ENCODE measurements at regions not wholly inside any gene's neighbourhood (a gene's known extent, or its start where the extent isn't known, plus 50 kb on each side); places are given as distances from the start of the nearest gene placed in this dataset.

DNA sequence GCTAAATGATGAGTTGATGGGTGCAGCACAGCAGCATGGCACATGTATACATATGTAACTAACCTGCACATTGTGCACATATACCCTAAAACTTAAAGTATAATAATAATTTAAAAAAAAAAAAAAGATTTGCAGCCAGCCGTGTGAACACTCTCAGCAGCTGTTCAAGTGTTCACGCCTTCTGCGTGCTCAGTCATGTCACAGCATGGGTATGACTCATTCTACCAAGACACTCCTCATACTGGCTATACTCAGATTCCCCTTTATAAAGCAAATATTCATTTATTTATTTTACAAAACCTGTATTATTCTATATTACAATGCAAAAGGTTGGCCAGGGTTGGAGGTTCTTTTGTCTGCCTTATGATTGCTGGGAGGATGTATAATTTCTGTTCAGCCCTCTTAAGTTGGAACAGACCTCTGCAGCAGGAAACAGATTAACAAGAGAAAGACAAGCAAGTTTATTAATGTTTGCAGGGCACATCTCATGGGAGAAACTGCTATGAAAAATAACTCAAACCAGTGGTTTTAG is 1230.6 kb upstream of the CHAC2 start:
- Mint-ChIP-seq H3K27ac (no peak overlapping the region), H3K4me3 (no peak overlapping the region), H3K4me1 (no peaks in the 10 kb centered on the region), H3K9me3 (peaks cover 0 to 9% (median 3%) of the 10 kb centered on the region in 7 donors), H3K27me3 (no peaks in the 10 kb centered on the region), H3K36me3 (no peaks in the 10 kb centered on the region)
- ATAC-seq (ENCODE audit: low read depth in 2 of 2) (no peak), DNase-seq (no peak)

- ATAC-seq (ENCODE audit: low read depth in 2 of 2), result no peak
- Mint-ChIP-seq H3K9me3 (peaks cover 0 to 7% (median 4%) of the 10 kb centered on the region in 7 donors), H3K4me1 (no peaks in the 10 kb centered on the region), H3K27ac (no peak overlapping the region), H3K4me3 (no peak overlapping the region), H3K27me3 (no peaks in the 10 kb centered on the region), H3K36me3 (no peaks in the 10 kb centered on the region)
- no peak for DNase-seq
These were observed 1234.6 kb upstream of the CHAC2 start for GRCh38 chr2:52532956-52533355.

- no peak for ATAC-seq (ENCODE audit: low read depth in 2 of 2)
- Mint-ChIP-seq H3K4me1 (no peaks in the 10 kb centered on the region), H3K4me3 (no peak overlapping the region), H3K27me3 (no peaks in the 10 kb centered on the region), H3K27ac (no peak overlapping the region), H3K9me3 (peaks cover 0 to 12% (median 0%) of the 10 kb centered on the region in 7 donors), H3K36me3 (no peaks in the 10 kb centered on the region)
- no peak for DNase-seq
These were observed 1240.9 kb upstream of the CHAC2 start for GRCh38 chr2:52526735-52527134.

GRCh38 chr2:52520644-52521043 is 1247.0 kb upstream of the CHAC2 start:
- DNase-seq (no peak), ATAC-seq (ENCODE audit: low read depth in 2 of 2) (no peak)
- no peaks in the 10 kb centered on the region for H3K4me1 Mint-ChIP-seq
- H3K4me3 Mint-ChIP-seq, result no peak overlapping the region
- no peak overlapping the region for H3K27ac Mint-ChIP-seq
- no peaks in the 10 kb centered on the region for H3K36me3 Mint-ChIP-seq
- H3K9me3 Mint-ChIP-seq, result peaks cover 0 to 6% (median 0%) of the 10 kb centered on the region in 7 donors
- H3K27me3 Mint-ChIP-seq, result no peaks in the 10 kb centered on the region

GRCh38 chr2:52518678-52519077 is 1248.9 kb upstream of the CHAC2 start:
- no peak for ATAC-seq (ENCODE audit: low read depth in 2 of 2)
- peaks cover 0 to 1% (median 0%) of the 10 kb centered on the region in 7 donors for H3K9me3 Mint-ChIP-seq
- no peaks in the 10 kb centered on the region for H3K27me3 Mint-ChIP-seq
- H3K4me3 Mint-ChIP-seq, result no peak overlapping the region
- no peaks in the 10 kb centered on the region for H3K4me1 Mint-ChIP-seq
- H3K27ac Mint-ChIP-seq, result no peak overlapping the region
- no peak for DNase-seq
- H3K36me3 Mint-ChIP-seq, result no peaks in the 10 kb centered on the region

DNA sequence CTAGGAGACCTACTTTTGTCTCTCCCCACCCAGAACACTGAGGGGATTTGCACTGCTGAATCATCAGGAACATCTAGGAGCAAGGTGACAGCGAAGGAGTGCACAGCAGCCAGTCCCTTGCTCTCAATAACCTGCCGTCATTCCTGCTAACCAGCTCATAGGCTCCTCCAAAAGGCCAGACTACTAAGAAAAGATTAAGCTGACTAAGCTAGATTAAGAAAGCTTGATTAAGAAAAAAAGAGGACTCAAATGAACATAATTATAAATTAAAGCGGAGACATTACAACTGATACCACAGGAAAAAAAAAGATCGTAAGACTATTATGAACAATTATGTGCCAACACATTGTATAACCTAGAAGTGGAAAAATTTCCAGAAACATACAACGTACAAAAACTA is 1254.8 kb upstream of the CHAC2 start:
- peak overlapping the region in 1 of 6 donors; percentile 11 for H3K27ac Mint-ChIP-seq
- H3K4me1 Mint-ChIP-seq, result no peaks in the 10 kb centered on the region
- peaks cover 0 to 5% (median 1%) of the 10 kb centered on the region in 7 donors for H3K9me3 Mint-ChIP-seq
- no peak for DNase-seq
- no peak for ATAC-seq (ENCODE audit: low read depth in 2 of 2)
- H3K4me3 Mint-ChIP-seq, result no peak overlapping the region
- no peaks in the 10 kb centered on the region for H3K36me3 Mint-ChIP-seq
- H3K27me3 Mint-ChIP-seq, result no peaks in the 10 kb centered on the region

GRCh38 chr2:52510432-52510831 is 1257.2 kb upstream of the CHAC2 start:
- Mint-ChIP-seq H3K27ac (no peak overlapping the region), H3K36me3 (no peaks in the 10 kb centered on the region), H3K4me3 (no peak overlapping the region), H3K9me3 (peaks cover 0 to 5% (median 2%) of the 10 kb centered on the region in 7 donors), H3K27me3 (no peaks in the 10 kb centered on the region), H3K4me1 (no peaks in the 10 kb centered on the region)
- DNase-seq (no peak), ATAC-seq (ENCODE audit: low read depth in 2 of 2) (no peak)

GRCh38 chr2:52502476-52502860 is 1265.1 kb upstream of the CHAC2 start:
- Mint-ChIP-seq H3K9me3 (peaks cover 0 to 8% (median 7%) of the 10 kb centered on the region in 7 donors), H3K36me3 (no peaks in the 10 kb centered on the region), H3K27ac (no peak overlapping the region), H3K27me3 (no peaks in the 10 kb centered on the region), H3K4me3 (no peak overlapping the region), H3K4me1 (no peaks in the 10 kb centered on the region)
- DNase-seq (no peak), ATAC-seq (ENCODE audit: low read depth in 2 of 2) (no peak)

DNA sequence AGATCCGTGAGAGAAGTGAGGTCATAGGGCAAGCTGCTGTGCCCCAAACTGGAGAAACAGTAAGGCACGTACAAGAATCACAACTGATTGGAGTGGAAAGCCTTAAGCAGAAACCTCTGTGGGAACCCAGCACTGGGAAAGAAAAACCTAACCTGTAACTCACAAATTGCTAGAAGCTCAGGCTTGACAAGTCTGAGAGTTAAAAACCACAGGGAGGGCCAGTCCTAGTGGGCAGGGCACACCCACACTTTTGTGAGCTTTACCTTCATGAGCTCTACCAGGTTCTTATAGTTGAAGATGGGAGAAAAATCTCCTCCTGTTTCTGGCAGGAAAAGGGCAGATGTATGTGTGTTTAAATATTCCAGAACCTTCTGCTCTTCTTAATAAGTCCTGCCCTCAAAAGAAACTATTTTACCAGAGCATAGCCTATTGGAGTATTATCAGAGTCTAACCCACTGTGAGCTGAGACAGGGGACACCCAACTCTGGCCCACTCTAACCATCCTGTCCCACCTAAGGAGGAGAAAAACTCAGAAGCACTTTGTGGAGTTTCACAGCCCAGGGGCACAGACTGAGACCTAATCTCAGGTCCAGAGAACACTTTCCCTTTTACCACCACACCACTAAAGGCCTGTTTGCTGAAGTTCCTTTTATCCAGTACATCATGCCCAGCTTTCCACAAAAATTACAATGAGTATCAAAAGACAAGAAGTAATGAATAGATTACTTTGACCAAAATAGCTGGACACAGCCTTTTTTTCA is 1265.7 kb upstream of the CHAC2 start:
- Mint-ChIP-seq H3K27me3 (no peaks in the 10 kb centered on the region), H3K4me1 (no peaks in the 10 kb centered on the region), H3K9me3 (peaks cover 0 to 10% (median 7%) of the 10 kb centered on the region in 7 donors), H3K27ac (no peak overlapping the region), H3K36me3 (no peaks in the 10 kb centered on the region), H3K4me3 (no peak overlapping the region)
- DNase-seq, result no peak
- no peak for ATAC-seq (ENCODE audit: low read depth in 2 of 2)

DNA sequence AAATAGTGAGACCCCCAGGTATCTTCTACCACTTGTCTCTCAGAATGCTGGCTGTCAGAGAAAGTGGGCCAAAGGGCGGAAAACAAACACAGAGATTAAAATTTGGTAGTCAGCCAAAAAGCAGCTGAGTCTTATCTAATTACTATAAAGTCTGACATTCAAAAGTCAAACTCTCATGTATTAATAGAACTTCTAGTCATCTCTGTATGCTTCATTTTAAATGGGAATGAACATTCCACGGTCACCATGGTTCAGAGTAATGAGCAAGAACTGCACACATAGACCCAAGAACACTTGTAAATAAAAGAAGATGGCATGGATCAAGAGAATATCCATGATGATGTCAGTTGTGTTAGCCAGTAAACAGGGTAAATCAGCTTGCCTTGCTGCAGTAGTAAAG is 1267.0 kb upstream of the CHAC2 start:
- Mint-ChIP-seq H3K4me3 (no peak overlapping the region), H3K27ac (no peak overlapping the region), H3K4me1 (no peaks in the 10 kb centered on the region), H3K9me3 (peaks cover 0 to 12% (median 7%) of the 10 kb centered on the region in 7 donors), H3K27me3 (no peaks in the 10 kb centered on the region), H3K36me3 (no peaks in the 10 kb centered on the region)
- ATAC-seq (ENCODE audit: low read depth in 2 of 2) (no peak), DNase-seq (no peak)

DNA sequence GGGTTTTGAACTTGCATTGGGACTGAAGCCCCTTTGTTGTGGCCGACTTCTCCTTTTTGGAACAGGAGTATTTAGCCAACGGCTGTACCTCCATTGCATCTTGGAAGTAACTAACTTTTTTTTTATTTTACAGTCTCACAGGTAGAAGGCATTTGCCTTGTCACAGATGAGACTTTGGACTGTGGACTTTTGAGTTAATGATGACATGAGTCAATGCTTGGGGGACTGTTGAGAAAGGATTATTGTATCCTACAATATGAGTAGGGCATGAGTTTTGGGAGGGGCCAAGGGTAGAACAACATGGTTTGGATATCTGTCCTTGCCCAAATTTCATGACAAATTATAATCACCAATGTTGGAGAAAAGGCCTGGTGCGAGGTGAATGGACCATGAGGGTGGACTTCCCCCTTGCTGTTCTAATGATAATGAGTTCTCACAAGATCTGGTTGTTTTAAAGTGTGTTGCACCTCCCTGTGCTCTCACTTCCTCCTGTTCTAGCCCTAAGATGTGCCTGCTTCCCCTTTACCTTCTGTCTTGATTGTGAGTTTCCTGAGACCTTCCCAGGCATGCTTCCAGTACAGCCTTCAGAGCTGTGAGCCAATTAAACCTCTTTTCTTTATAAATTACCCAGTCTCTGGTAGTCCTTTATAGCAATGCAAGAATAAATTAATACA is 1269.4 kb upstream of the CHAC2 start:
- DNase-seq (no peak), ATAC-seq (ENCODE audit: low read depth in 2 of 2) (no peak)
- Mint-ChIP-seq H3K27me3 (no peaks in the 10 kb centered on the region), H3K27ac (no peak overlapping the region), H3K9me3 (peaks cover 0 to 12% (median 7%) of the 10 kb centered on the region in 7 donors), H3K36me3 (no peaks in the 10 kb centered on the region), H3K4me3 (no peak overlapping the region), H3K4me1 (no peaks in the 10 kb centered on the region)

GRCh38 chr2:52495816-52496215 is 1271.8 kb upstream of the CHAC2 start:
- ATAC-seq (ENCODE audit: low read depth in 2 of 2) (no peak), DNase-seq (no peak)
- no peaks in the 10 kb centered on the region for H3K4me1 Mint-ChIP-seq
- H3K27me3 Mint-ChIP-seq, result no peaks in the 10 kb centered on the region
- peaks cover 6 to 22% (median 9%) of the 10 kb centered on the region in 7 donors for H3K9me3 Mint-ChIP-seq
- no peaks in the 10 kb centered on the region for H3K36me3 Mint-ChIP-seq
- H3K4me3 Mint-ChIP-seq, result no peak overlapping the region
- H3K27ac Mint-ChIP-seq, result no peak overlapping the region

- Mint-ChIP-seq H3K27me3 (no peaks in the 10 kb centered on the region), H3K9me3 (peaks cover 0 to 11% (median 1%) of the 10 kb centered on the region in 7 donors), H3K4me1 (no peaks in the 10 kb centered on the region), H3K4me3 (no peak overlapping the region), H3K27ac (no peak overlapping the region), H3K36me3 (no peaks in the 10 kb centered on the region)
- DNase-seq (no peak), ATAC-seq (ENCODE audit: low read depth in 2 of 2) (no peak)
These were observed 1290.4 kb upstream of the CHAC2 start for GRCh38 chr2:52477166-52477565.

DNA sequence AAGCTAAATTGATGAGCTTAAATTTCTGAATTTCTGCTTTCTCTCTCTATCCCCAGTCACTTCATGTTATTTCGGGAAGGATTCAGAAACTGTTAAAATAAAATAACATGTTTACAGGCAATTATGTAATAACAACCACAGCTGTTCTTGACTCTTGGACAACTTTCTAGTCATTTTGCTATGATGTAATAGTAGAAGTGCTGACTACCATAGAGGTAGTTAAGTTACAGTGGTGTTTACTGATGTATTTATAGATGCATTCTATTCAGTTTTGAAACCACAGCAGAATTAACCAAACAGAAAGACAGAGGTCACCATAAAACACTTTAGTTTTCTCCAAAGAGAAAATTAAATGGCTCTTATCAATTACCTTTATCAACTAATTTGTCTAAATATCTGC is 1292.0 kb upstream of the CHAC2 start:
- H3K27ac Mint-ChIP-seq, result no peak overlapping the region
- peaks cover 0 to 11% (median 1%) of the 10 kb centered on the region in 7 donors for H3K9me3 Mint-ChIP-seq
- no peaks in the 10 kb centered on the region for H3K4me1 Mint-ChIP-seq
- no peaks in the 10 kb centered on the region for H3K27me3 Mint-ChIP-seq
- no peak overlapping the region for H3K4me3 Mint-ChIP-seq
- H3K36me3 Mint-ChIP-seq, result no peaks in the 10 kb centered on the region
- DNase-seq (no peak), ATAC-seq (ENCODE audit: low read depth in 2 of 2) (no peak)
